ENCODE measurements at regions not wholly inside any gene's neighbourhood (a gene's known extent, or its start where the extent isn't known, plus 50 kb on each side); places are given as distances from the start of the nearest gene placed in this dataset.

DNA sequence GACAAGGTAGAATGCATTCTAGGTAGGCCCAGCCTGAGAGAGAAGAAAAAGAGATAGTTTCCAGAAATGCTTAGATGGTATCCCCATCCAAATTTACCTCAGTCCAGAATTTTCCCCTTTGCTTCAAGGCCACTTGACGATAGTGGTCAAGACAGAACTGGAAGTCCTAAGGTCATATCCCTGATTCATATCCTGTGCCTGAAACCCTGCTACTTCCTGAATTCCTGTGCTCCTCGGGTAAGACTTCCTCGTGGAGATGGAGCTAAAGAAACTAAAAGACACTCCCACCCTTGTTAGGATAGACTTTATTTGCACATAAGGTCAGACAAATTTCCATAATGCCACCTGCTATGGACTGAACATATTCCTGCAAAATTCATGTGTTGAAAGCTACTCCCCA lies 175.9 kb downstream of the EVX1 start (continued):
- TF ChIP-seq HDAC6 (IDR thresholded peaks at IDR 0.05; ENCODE audit: low read depth, low read length) (no peak), EGR1 (IDR thresholded peaks at IDR 0.05; ENCODE audit: borderline replicate concordance, low read depth, low read length) (no peak)
